ENCODE measurements at regions not wholly inside any gene's neighbourhood (a gene's known extent, or its start where the extent isn't known, plus 50 kb on each side); places are given as distances from the start of the nearest gene placed in this dataset.

DNA sequence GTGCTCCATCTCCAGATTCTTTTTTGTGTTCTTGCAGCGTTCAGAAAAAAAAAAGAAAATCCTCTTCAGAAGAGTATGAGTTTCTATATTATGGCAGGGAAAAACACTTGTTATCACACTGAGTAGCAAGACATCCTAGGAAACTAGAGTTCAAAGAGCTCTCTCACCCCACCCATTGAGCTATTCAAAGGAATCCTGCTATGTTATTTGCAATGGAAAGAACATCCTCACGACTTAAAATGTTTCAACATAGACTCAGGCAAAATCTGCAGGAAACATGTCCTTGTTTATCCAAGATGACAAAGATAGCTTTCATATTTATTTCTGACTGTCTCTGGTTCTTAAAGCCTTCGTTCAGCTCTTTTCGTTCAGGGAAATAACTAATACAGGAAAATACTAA, 331.6 kb upstream of the ANO5 start:
- Histone ChIP-seq H3K27me3 (no peaks in the 10 kb centered on the region), H3K27ac (no peak overlapping the region), H3K9me3 (no peaks in the 10 kb centered on the region), H3K36me3 (no peaks in the 10 kb centered on the region), H3K4me1 (no peaks in the 10 kb centered on the region), H3K4me3 (no peak overlapping the region)
- intact Hi-C loops (cut with DNase I; ENCODE audit: low total_unique reads): no loop called here
- DNase-seq: no peak
- TF ChIP-seq, protein P1, sequence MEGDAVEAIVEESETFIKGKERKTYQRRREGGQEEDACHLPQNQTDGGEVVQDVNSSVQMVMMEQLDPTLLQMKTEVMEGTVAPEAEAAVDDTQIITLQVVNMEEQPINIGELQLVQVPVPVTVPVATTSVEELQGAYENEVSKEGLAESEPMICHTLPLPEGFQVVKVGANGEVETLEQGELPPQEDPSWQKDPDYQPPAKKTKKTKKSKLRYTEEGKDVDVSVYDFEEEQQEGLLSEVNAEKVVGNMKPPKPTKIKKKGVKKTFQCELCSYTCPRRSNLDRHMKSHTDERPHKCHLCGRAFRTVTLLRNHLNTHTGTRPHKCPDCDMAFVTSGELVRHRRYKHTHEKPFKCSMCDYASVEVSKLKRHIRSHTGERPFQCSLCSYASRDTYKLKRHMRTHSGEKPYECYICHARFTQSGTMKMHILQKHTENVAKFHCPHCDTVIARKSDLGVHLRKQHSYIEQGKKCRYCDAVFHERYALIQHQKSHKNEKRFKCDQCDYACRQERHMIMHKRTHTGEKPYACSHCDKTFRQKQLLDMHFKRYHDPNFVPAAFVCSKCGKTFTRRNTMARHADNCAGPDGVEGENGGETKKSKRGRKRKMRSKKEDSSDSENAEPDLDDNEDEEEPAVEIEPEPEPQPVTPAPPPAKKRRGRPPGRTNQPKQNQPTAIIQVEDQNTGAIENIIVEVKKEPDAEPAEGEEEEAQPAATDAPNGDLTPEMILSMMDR (IDR thresholded peaks at IDR 0.05): no peak
- TF ChIP-seq EP300 (IDR thresholded peaks at IDR 0.05) (no peak), POLR2A (IDR thresholded peaks at IDR 0.05) (no peak), POLR2AphosphoS5 (IDR thresholded peaks at IDR 0.05) (no peak)
- 16 to 21% (median 17%) methylated on average over 4 of the region's 4 CpGs for WGBS, 5 donors

DNA sequence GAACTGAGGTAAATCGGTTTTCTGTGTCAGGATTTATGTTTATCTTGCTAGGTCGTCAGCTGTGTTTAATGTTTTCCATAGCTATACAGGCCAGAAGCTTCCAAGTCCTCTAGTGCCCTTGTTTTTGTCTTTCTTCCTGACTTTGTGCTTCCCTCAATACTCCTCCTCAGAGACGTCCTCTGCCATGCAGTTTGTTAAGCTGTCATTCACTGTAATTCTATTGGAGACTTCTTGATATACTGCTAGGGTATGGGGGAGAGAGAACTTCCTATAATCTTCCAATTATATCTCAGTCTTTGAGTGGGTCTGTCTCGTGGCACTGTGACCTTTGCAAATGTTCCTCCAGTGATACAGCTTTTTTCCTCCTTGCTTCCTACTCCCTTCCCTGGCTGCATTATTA, 327.3 kb upstream of the ANO5 start:
- intact Hi-C loops (cut with DNase I; ENCODE audit: low total_unique reads): no loop called here
- no peaks in the 10 kb centered on the region for H3K9me3 ChIP-seq
- H3K4me3 ChIP-seq: no peak overlapping the region
- H3K27me3 ChIP-seq: no peaks in the 10 kb centered on the region
- H3K36me3 ChIP-seq: no peaks in the 10 kb centered on the region
- no peak for DNase-seq
- H3K4me1 ChIP-seq: no peaks in the 10 kb centered on the region
- TF ChIP-seq POLR2AphosphoS5 (IDR thresholded peaks at IDR 0.05): no peak
- TF ChIP-seq POLR2A (IDR thresholded peaks at IDR 0.05): no peak
- TF ChIP-seq EP300 (IDR thresholded peaks at IDR 0.05): no peak
- TF ChIP-seq, protein P1 (IDR thresholded peaks at IDR 0.05): no peak
- H3K27ac ChIP-seq: no peak overlapping the region
- 14 to 27% (median 16%) methylated on average over 4 of the region's 4 CpGs for WGBS, 5 donors

DNA sequence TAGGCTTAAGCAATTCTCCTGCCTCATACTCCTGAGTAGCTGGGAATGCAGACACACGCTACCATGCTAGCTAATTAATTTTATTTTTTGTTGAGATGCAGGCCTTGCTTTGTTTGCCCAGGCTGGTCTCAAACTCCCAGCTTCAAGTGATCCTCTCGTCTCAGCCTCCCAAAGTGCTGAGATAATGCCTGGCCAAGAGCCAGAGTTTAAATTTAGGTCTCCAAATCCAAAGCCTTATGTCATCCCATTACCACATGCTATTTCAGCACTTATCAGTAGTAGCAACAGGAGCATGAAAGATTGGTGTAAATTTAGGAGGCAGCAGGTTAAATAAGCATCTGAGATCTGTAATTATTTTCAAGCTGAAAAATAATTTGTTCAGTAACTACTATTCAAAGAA, 326.1 kb upstream of the ANO5 start:
- no peaks in the 10 kb centered on the region for H3K9me3 ChIP-seq
- no peaks in the 10 kb centered on the region for H3K27me3 ChIP-seq
- intact Hi-C loops (cut with DNase I; ENCODE audit: low total_unique reads): no loop called here
- no peaks in the 10 kb centered on the region for H3K4me1 ChIP-seq
- no peaks in the 10 kb centered on the region for H3K36me3 ChIP-seq
- no peak overlapping the region for H3K4me3 ChIP-seq
- no peak overlapping the region for H3K27ac ChIP-seq
- TF ChIP-seq, protein P1 (IDR thresholded peaks at IDR 0.05): no peak
- TF ChIP-seq POLR2A (IDR thresholded peaks at IDR 0.05): no peak
- TF ChIP-seq EP300 (IDR thresholded peaks at IDR 0.05): no peak
- TF ChIP-seq POLR2AphosphoS5 (IDR thresholded peaks at IDR 0.05): no peak
- peak in 1 of 2 donors; percentile 4 for DNase-seq
- WGBS, 5 donors: 55 to 62% (median 58%) methylated on average over 2 of the region's 2 CpGs

DNA sequence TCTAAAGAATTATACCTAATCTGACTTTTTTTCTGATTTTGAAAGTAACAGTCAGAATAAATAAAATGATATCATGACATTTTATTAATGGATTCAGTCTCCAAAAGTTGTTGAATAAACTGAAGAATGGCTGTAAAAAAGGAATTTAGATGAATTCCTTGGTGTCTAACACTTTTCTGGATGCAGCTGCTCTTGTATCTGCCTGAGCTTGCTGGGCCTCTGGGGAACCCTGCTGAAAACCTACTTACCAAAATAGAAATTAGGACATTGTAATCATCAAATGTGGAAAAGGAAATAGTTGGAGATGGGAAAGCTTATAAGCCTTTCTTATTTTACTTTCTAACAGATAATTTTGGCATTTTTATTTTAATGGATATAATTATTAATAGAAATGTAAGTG, 315.7 kb upstream of the ANO5 start:
- Histone ChIP-seq H3K36me3 (no peaks in the 10 kb centered on the region), H3K4me1 (no peaks in the 10 kb centered on the region), H3K27ac (no peak overlapping the region), H3K9me3 (no peaks in the 10 kb centered on the region), H3K4me3 (no peak overlapping the region), H3K27me3 (no peaks in the 10 kb centered on the region)
- intact Hi-C loops (cut with DNase I; ENCODE audit: low total_unique reads): no loop called here
- no peak for DNase-seq
- TF ChIP-seq EP300 (IDR thresholded peaks at IDR 0.05): no peak
- TF ChIP-seq, protein P1 (IDR thresholded peaks at IDR 0.05): no peak
- no peak for TF ChIP-seq POLR2AphosphoS5 (IDR thresholded peaks at IDR 0.05)
- TF ChIP-seq POLR2A (IDR thresholded peaks at IDR 0.05): no peak

Data from stomach (tissue), 8 donors.